ENCODE measurements at regions not wholly inside any gene's neighbourhood (a gene's known extent, or its start where the extent isn't known, plus 50 kb on each side); places are given as distances from the start of the nearest gene placed in this dataset.
"Not testable (repeated sequence)": the region's sequence is repeated elsewhere in the genome, so short reads cannot be mapped to it uniquely, and the experiment has no call there.

- H3K9me3 ChIP-seq (ENCODE audit: control insufficient read depth, insufficient read depth, low read length): no peaks in the 10 kb centered on the region
- POLR2A ChIA-PET: no interaction called here
- no peak for TF ChIP-seq CTCF (IDR thresholded peaks at IDR 0.05; ENCODE audit: low read depth, low read length)
- H3K27me3 ChIP-seq (ENCODE audit: control insufficient read depth, insufficient read depth, low read length): no peaks in the 10 kb centered on the region
- CTCF ChIA-PET: no interaction called here
- DNase-seq (ENCODE audit: low read depth, low spot score): no peak
- H3K27ac ChIP-seq (ENCODE audit: low read depth, low read length): no peak overlapping the region
- H3K4me3 ChIP-seq (ENCODE audit: low read depth, low read length): no peak overlapping the region
Observed at GRCh38 chr1:157431751-157432150, 120.6 kb downstream of the FCRL5 start.

- H3K9me3 ChIP-seq (ENCODE audit: control insufficient read depth, insufficient read depth, low read length): no peaks in the 10 kb centered on the region
- H3K27ac ChIP-seq (ENCODE audit: low read depth, low read length): no peak overlapping the region
- ChIA-PET POLR2A (no interaction called here), CTCF (no interaction called here)
- no peak overlapping the region for H3K4me3 ChIP-seq (ENCODE audit: low read depth, low read length)
- DNase-seq (ENCODE audit: low read depth, low spot score): no peak
- H3K27me3 ChIP-seq (ENCODE audit: control insufficient read depth, insufficient read depth, low read length): no peaks in the 10 kb centered on the region
- TF ChIP-seq CTCF (IDR thresholded peaks at IDR 0.05; ENCODE audit: low read depth, low read length): no peak
Observed at GRCh38 chr1:157429601-157430240, 122.6 kb downstream of the FCRL5 start.

GRCh38 chr1:157423764-157424163, 128.6 kb downstream of the FCRL5 start:
- CTCF ChIA-PET; H3K27me3 ChIP-seq (ENCODE audit: control insufficient read depth, insufficient read depth, low read length); DNase-seq (ENCODE audit: low read depth, low spot score); H3K4me3 ChIP-seq (ENCODE audit: low read depth, low read length); H3K9me3 ChIP-seq (ENCODE audit: control insufficient read depth, insufficient read depth, low read length); H3K27ac ChIP-seq (ENCODE audit: low read depth, low read length); POLR2A ChIA-PET: not testable (repeated sequence)

GRCh38 chr1:157419845-157420542, 132.3 kb downstream of the FCRL5 start:
- no peaks in the 10 kb centered on the region for H3K27me3 ChIP-seq (ENCODE audit: control insufficient read depth, insufficient read depth, low read length)
- ChIA-PET POLR2A (no interaction called here), CTCF (no interaction called here)
- H3K4me3 ChIP-seq (ENCODE audit: low read depth, low read length): no peak overlapping the region
- H3K9me3 ChIP-seq (ENCODE audit: control insufficient read depth, insufficient read depth, low read length): no peaks in the 10 kb centered on the region
- no peak for DNase-seq (ENCODE audit: low read depth, low spot score)
- TF ChIP-seq CTCF (IDR thresholded peaks at IDR 0.05; ENCODE audit: low read depth, low read length): no peak
- H3K27ac ChIP-seq (ENCODE audit: low read depth, low read length): no peak overlapping the region

- TF ChIP-seq CTCF (IDR thresholded peaks at IDR 0.05; ENCODE audit: low read depth, low read length): no peak
- Histone ChIP-seq H3K9me3 (ENCODE audit: control insufficient read depth, insufficient read depth, low read length) (no peaks in the 10 kb centered on the region), H3K4me3 (ENCODE audit: low read depth, low read length) (no peak overlapping the region), H3K27ac (ENCODE audit: low read depth, low read length) (no peak overlapping the region), H3K27me3 (ENCODE audit: control insufficient read depth, insufficient read depth, low read length) (no peaks in the 10 kb centered on the region)
- CTCF ChIA-PET: no interaction called here
- POLR2A ChIA-PET: no interaction called here
- no peak for DNase-seq (ENCODE audit: low read depth, low spot score)
Observed at GRCh38 chr1:157418659-157419058, 133.7 kb downstream of the FCRL5 start.
